GM06990 (cell line): ENCODE measurements at regions not wholly inside any gene's neighbourhood (a gene's known extent, or its start where the extent isn't known, plus 50 kb on each side); places are given as distances from the start of the nearest gene placed in this dataset.

Source experiments
- DNase-seq: peaks from one replicate; pipeline ENCODE4 v3.0.0-alpha.2; 2011; ENCODE audit not compliant: insufficient read length; ENCODE audit errors: extremely low read depth
- H3K27me3 ChIP-seq: replicated peaks from 2 replicates; pipeline ENCODE4 v1.6.0; 2011; ENCODE audit warnings: low read length; ENCODE audit not compliant: control insufficient read depth, insufficient read depth
- H3K36me3 ChIP-seq: 2 replicates; pipeline ENCODE4 v1.5.1; 2011; ENCODE audit warnings: low read length; ENCODE audit not compliant: control insufficient read depth, insufficient read depth
- H3K4me3 ChIP-seq: replicated peaks from 2 replicates; pipeline ENCODE4 v1.5.1; 2011; ENCODE audit warnings: low read depth, mild to moderate bottlenecking, control low read depth, low read length
- TF ChIP-seq, protein P1 (sequence below): IDR thresholded peaks from 2 replicates; pipeline ENCODE4 v1.5.1; 2011; ENCODE audit warnings: low read length, control low read depth, mild to moderate bottlenecking, inconsistent platforms; ENCODE audit not compliant: insufficient read depth, poor library complexity, severe bottlenecking

DNA sequence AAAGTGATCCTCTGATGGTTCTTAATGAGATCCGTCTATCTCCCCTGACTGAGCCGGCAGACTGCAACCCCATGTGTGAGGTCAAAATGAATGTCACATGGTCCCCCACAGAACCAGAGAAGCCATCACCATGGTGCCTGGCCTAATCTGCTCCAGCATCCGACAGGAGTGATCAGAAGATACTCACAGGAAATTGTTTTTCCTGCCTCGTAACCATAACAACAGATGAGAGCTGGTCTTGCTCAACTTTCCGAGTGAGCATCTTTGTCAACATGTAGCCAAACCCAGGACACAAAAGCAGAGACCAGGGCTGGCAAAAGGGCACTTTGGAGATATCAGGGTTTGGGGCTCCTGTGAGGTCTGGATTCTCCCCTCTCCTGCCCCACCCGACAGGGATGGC is 72.1 kb upstream of the C14orf180 start:
- H3K36me3 ChIP-seq, result no peaks in the 10 kb centered on the region
- no peak overlapping the region for H3K4me3 ChIP-seq
- TF ChIP-seq, protein P1, sequence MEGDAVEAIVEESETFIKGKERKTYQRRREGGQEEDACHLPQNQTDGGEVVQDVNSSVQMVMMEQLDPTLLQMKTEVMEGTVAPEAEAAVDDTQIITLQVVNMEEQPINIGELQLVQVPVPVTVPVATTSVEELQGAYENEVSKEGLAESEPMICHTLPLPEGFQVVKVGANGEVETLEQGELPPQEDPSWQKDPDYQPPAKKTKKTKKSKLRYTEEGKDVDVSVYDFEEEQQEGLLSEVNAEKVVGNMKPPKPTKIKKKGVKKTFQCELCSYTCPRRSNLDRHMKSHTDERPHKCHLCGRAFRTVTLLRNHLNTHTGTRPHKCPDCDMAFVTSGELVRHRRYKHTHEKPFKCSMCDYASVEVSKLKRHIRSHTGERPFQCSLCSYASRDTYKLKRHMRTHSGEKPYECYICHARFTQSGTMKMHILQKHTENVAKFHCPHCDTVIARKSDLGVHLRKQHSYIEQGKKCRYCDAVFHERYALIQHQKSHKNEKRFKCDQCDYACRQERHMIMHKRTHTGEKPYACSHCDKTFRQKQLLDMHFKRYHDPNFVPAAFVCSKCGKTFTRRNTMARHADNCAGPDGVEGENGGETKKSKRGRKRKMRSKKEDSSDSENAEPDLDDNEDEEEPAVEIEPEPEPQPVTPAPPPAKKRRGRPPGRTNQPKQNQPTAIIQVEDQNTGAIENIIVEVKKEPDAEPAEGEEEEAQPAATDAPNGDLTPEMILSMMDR, result no peak
- H3K27me3 ChIP-seq, result peaks cover 1% of the 10 kb centered on the region; the same call in 1 of the 2 replicates
- no peak for DNase-seq

DNA sequence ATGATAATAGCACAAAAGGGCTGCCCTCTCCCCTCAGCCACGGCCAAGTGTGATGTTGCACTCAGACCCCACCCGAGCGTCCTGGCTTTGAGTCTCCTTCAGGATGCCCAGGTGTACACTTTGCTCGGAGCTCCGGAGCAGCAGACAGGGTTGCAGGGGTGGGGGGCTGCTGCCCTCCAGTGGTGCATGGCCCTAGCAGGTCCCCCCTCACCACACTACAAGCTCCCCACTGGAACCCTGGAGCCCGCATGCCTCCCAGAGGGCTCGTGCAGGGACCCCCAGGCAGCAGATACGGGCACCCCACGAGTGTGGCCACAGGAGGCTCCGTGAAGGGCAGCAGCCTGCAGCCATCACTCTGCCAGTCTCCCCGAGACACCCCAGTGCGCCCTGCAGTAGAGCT is 69.9 kb upstream of the C14orf180 start:
- Histone ChIP-seq H3K4me3 (no peak overlapping the region), H3K27me3 (peaks cover 1% of the 10 kb centered on the region; the same call in 1 of the 2 replicates), H3K36me3 (no peaks in the 10 kb centered on the region)
- no peak for DNase-seq
- TF ChIP-seq, protein P1, result no peak

DNA sequence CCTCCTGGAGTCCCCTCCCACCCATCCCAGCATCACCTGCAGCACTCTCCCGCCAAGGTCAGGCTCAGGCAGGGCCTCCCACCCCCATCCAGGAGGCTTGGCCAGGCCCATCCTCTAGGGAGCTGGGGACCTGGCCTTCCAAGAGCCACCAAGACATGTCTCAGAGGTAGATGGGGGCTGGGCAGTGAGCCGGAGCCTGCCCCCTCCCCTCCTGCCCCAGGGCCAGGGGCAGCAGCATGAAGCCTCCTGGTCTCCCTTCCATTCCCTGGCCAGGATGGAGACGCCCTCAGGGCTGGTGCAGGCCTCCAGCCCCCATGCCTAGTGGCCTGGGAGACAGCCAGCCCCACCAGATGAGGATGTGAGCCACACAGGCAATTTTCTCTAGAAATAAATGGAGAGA is 69.3 kb upstream of the C14orf180 start:
- Histone ChIP-seq H3K4me3 (no peak overlapping the region), H3K36me3 (no peaks in the 10 kb centered on the region), H3K27me3 (peaks cover 1% of the 10 kb centered on the region; the same call in 1 of the 2 replicates)
- DNase-seq, result no peak
- TF ChIP-seq, protein P1, result no peak

DNA sequence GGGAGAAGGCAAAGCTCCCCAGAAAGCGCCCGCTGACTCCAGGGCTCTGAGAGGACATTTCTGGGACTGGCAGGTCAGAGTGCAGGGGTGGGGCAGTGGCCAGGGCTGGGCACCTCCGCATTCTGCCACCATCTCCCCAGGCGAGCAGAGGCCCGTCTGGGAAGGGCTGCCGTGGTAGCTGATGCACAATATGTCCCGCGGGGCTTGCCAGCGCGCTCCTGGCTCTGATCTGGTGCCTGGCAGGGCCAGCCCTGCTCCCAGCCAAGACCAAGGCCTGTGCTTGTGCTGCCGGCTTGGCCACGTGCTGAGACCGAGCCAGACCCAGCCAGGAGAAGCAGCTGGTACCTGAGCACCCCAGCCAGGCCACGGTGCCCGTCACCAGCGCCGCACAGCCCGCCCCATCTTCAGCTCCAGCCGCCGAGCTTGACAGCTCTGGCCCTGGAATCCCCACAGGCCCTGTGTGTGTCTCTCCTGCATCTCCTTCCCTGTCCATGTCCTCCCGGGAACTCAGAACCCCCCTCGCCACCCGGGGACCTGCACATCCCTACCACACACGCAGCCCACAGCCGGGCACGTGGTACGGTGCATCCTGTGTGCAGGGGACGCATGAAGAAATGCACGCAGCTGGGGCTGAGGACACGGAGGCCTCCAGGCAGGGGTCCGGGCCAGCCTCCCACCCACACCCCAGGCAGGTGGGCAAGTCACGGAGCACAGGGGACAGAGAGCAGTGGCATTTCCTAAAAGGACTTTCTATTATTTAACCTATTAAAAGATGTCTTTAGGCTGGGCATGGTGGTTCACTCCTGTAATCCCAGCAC is 68.6 kb upstream of the C14orf180 start:
- Histone ChIP-seq H3K4me3 (no peak overlapping the region), H3K36me3 (no peaks in the 10 kb centered on the region), H3K27me3 (peaks cover 1% of the 10 kb centered on the region; the same call in 1 of the 2 replicates)
- no peak for DNase-seq
- TF ChIP-seq, protein P1, result no peak

DNA sequence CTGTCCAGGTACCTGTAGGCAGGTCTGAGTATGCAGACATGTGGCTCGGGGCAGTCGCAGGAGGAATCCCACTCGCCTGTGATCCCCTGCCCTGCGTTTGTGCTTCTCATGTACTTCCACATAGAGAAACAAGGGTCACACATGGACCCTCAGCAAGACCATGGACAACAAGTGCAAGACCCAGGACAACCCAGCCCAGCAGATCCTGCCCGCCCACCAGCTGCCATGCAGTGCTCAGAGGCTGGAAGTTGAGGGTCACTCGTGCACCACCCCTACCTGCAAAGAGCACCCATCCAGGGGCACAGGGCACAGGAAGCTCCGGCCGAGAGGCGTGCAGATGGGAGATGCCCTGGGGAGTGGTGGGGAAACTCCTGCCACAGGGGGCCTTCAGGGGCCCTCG is 67.5 kb upstream of the C14orf180 start:
- Histone ChIP-seq H3K27me3 (no peaks in the 10 kb centered on the region; the same call in 1 of the 2 replicates), H3K36me3 (no peaks in the 10 kb centered on the region), H3K4me3 (no peak overlapping the region)
- DNase-seq, result no peak
- TF ChIP-seq, protein P1, result no peak
